GM18870 (cell line): ENCODE measurements at regions not wholly inside any gene's neighbourhood (a gene's known extent, or its start where the extent isn't known, plus 50 kb on each side); places are given as distances from the start of the nearest gene placed in this dataset.
A peak's percentile ranks its signal among the peaks of the same experiment; 100 is the strongest.
"Not testable (repeated sequence)": the region's sequence is repeated elsewhere in the genome, so short reads cannot be mapped to it uniquely, and the experiment has no call there.

ENCODE experiments used
- ATAC-seq: cut with Tn5 transposase; IDR thresholded peaks from one replicate; pipeline ENCODE4 v1.9.1; 2021; ENCODE audit warnings: moderate library complexity; ENCODE audit not compliant: unreplicated experiment

DNA sequence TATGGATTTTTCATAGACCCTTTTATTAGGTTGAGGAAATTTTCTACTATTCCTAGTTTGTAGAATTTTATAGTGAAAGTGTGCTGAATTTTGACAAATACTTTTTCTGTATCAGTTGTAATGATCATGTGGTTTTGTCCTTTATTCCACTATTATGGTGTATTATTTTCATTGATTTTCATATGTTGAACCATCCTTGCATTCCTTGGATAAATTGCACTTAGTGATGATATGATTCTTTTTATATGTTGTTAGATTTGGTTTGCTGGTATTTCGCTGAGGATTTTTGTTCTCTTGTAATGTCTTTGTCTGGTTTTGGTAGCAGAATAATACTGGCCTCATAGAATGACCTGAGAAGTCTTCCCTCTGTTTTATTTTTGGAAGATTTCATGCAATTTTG is 140.6 kb upstream of the CDK6 start:
- no peak for ATAC-seq

GRCh38 chr7:92973974-92974373 is 137.6 kb upstream of the CDK6 start:
- ATAC-seq = no peak

DNA sequence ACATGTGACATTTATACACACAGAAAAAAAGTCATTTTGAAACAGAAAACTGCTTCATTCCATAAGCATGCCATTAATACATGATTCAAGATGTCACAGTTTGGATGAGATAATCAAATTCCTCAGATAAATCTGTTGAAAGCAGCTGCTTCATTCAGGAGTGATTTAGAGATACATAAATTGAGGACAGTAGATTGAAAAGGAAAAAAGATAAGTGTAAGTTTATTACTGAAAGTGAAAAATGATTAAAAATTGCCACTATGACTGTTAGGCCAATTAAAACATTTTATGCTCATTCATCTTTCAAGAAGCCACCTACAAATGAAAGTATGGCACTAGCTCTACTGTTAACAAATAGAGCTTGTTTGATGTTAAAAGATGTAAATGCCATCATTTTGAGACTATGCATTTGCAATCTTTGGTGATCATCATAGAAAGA is 136.9 kb upstream of the CDK6 start:
- no peak for ATAC-seq

- ATAC-seq = no peak
Observed at GRCh38 chr7:92972441-92972840, 136.1 kb upstream of the CDK6 start.

- ATAC-seq = no peak
Observed at GRCh38 chr7:92969061-92969460, 132.7 kb upstream of the CDK6 start.

DNA sequence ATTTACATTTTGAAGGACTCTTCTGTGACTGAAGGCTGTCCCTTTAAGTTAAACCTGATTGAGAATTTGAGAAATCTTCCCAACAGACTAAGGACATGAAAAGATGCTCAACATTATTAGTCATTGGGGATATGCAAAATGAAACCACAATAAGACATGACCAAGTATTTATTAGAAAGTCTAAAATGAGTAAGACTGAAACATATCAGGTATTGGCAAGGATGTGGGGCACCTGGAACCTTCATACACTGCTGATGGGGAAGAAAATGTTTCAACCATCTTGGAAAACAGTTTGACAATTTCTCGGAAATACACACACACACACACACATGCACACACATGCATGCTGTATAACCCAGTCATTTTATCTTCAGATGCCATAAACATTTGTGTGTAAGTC is 132.1 kb upstream of the CDK6 start:
- ATAC-seq = peak; percentile 89

DNA sequence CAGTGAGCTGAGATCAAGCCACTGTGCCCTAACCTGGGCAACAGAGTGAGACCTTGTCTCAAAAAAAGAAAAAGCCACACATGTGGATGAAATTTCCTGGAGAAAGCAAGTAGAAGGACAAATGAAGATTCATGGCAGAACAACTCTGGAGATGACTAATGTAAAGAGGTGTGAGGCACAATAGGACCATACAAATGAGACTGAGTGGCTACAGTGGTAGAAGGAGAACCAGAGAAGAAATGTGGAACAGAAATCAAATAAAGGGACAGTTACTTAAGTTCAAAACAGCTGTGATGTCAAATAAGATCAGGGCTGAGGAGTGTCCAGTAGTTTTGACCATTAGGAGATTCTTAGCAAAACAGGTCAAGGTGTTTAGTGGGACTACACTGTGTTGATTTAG is 130.9 kb upstream of the CDK6 start:
- no peak for ATAC-seq

DNA sequence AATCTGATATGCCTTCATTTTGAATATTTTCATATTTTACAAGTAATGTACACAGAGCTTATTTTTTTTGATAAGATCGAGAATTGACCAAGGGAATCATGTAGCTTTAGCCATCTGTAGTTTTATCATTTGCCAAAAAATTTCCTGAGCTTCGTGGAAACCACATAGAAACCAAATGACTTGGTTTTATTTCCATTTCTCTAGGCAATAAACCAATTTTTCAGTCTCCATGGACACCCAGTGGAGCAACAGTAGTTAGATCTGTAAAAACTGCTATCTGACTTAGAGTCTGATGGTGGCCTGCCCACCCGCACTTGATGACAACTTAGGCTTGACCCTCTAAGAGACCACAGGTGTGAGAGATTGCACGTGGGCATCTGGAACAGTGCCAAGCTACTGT is 127.8 kb upstream of the CDK6 start:
- ATAC-seq = no peak

DNA sequence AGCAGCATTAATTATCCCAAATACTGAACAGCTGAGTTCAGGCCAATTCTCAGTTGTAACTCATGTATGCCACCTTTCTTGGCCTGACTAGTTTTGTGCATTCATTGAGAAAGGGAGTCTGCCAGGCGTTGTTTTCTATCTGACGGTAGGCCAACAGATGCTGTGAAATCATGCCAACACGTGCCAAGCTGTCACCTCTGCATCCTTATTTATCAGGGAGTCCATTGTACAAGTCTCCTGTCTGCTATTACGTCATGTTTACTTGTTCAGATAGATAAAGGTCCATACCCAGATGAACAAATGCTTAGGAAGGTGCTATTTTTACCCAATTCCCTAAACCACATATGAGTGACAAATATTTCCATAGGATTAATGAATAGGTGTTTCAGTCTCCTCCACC is 127.2 kb upstream of the CDK6 start:
- no peak for ATAC-seq

DNA sequence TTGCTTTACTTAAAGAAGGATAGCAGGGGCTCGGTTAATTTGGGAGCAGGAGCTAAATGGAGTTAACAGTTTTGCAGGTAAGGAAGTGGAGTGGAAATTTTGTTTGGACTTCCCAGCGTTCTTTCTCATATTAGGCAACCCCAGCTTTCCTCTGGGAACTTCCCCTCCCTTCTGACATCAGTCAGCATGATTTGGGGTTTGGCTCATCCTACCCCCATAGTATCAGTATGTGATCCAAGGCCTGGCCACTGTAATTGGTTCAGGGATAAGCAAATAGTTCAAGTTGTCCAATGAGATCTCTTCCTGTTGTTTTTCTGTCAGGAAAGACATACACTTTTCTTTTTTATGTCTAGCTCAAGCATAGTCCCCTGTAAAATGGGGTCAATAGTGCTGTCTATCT is 125.6 kb upstream of the CDK6 start:
- no peak for ATAC-seq

DNA sequence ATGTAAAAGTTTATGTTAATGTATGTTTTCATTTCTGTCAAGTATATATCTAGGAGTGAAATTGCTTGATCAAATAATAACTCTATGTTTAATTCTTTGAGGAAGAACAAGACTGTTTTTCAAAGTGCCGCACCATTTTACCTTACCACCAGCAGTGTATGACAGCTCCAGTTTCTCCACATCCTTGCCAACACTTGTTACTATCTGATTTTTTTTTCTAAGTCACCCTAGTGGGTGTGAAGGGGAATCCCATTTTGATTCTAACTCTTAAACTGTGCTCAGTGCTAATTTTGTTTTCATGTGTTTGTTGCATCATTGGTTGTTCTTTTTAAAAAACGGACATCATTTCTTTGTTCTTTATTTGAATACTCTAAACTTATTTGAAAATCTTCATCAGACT is 120.2 kb upstream of the CDK6 start:
- no peak for ATAC-seq

DNA sequence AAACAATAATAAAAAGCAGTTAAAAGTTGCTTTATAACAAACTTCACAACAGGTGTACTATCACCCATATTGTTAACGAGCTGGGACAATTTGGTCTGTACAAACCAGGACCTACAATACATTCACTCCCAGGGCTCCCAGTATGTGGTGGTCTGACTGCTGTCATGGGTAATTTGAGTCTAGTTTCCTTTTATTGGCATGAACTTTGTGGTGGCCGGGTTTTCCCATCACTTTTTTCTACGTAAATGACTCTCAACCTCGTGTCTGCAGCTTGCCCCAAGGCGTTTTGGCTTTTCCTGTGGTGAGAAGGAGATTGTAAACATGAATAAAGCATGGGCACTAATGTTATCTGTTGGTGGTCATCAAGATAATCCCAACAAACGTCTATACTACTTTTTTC is 118.7 kb upstream of the CDK6 start:
- no peak for ATAC-seq

DNA sequence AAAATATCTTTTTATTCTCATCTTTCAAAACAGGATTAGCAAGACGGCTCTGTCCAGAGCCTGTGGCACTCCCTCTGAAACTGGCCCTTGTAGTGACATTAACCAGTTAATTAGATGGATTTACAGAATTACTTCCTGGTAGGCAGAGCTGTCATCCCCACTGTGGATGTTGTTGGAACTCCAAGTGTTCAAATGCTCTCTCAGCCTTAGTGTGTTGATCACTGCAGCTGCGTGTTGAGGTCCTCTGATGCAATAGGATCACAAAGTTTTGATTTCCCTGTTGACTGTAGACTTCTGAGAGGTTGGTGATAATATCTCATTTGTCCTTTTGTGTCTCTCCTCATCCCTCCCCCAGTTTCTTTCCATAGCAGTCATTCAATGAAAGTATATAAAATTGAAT is 117.3 kb upstream of the CDK6 start:
- ATAC-seq = no peak

DNA sequence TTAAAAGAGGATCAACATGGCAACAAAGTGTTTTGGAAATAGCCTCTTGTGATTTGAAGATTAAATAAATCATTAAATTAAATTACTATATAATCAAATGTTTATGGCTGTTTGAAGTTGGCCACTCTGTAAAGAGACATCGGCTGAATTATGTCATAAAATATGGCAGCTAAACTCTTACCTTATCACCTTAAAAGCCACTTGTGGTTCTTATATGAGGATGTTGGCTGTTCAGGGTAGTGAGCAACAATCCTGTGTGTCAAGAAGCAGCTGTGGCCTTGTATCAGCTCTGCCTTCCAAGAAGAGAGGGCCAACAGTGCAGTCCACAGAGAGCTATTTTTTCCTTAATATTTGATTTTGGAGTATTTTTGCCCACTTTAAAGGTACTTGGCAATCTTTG is 113.4 kb upstream of the CDK6 start:
- ATAC-seq = no peak

DNA sequence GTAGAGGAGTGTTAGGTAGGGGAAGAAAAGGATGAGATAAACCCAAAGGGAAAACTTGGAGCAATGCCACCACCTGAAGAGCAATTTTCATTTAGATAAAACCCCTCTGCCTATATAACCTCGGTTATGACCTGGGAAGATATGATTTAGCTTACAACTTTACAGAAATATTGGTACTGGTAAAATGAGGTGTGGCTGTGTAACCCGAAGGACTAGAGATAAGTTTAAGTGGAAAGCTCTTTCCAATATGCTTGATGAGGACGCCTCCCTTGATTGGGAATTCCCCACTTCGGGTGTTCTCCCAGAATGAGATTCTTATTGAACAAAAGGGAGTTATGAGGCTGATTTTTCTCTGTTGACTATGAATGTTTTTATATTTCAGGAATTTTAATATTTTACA is 109.5 kb upstream of the CDK6 start:
- no peak for ATAC-seq

DNA sequence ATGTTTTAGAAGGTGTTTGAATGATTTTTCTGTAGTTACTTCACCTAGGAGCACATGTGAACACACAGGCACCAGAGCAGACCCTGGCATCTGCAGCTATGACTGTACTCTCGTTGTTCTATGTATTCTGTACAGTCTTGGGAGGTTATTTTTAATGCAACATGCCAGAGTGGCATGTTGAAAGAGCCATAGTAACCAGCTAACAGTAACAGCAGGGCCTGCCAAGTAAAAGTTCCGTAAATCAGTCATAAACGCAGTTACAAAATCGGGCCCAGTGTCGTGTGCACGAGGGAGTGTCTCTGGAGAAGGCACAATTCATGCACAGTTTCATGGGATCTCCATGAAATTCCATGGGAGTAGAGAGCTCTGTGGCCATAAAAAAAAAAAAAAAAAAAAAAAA is 108.3 kb upstream of the CDK6 start:
- no peak for ATAC-seq

DNA sequence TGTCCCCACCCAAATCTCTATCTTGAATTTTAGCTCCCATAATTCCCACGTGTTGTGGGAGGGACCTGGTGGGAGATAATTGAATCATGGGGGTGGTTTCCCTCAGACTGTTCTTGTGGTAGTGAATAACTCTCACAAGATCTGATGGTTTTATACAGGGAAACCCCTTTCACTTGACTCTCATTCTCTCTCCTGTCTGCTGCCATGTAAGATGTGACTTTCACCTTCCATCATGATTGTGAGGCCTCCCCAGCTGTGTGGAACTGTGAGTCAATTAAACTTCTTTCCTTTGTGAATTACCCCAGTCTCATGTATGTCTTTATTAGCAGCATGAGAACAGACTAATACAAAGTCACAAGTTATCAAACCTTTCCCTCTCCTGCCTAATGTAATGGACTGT is 106.3 kb upstream of the CDK6 start:
- not testable (repeated sequence) for ATAC-seq

DNA sequence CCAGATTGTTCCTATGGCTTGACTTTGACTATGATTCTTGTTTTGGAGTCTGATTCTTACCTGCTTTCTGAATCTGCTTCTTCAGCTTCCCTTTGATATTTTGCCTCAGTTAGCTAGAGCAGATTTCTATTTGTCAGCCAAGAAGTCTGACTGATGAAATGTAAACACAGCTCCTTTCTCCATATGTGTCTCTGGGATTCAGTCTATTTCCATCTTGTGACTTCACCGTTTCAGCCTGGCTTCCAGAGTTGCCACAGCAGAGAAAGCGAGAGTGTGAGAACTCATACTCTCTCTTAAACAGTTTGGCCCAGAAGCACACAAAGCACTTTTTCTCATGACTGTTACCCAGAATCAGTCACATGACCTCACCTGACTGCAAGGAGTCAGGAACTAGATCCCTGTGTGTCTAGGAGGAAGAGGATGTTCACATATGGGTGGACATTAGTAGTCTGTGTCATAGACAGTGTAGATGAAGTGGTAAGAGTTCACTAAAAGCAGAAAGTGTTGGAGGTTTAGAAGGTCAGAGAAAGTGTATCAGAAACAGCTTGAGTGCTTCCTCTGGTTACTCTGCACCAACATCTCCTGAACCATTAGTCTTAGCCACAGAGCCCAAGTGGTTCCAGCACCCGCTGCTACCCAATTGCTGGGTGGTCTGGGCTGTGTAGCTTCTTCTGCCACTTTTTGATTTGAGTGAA is 103.4 kb upstream of the CDK6 start:
- ATAC-seq = no peak

- ATAC-seq = no peak
Observed at GRCh38 chr7:92934096-92934495, 97.7 kb upstream of the CDK6 start.

- ATAC-seq = no peak
Observed at GRCh38 chr7:92932450-92932849, 96.1 kb upstream of the CDK6 start.

GRCh38 chr7:92930404-92930803 is 94.0 kb upstream of the CDK6 start:
- ATAC-seq = no peak

- no peak for ATAC-seq
Observed at GRCh38 chr7:92926697-92927044, 90.3 kb upstream of the CDK6 start.

- no peak for ATAC-seq
Observed at GRCh38 chr7:92925876-92926696, 89.7 kb upstream of the CDK6 start.
